ENCODE measurements at regions not wholly inside any gene's neighbourhood (a gene's known extent, or its start where the extent isn't known, plus 50 kb on each side); places are given as distances from the start of the nearest gene placed in this dataset.
"Not testable (repeated sequence)": the region's sequence is repeated elsewhere in the genome, so short reads cannot be mapped to it uniquely, and the experiment has no call there.

- no peak for DNase-seq
These were observed 148.4 kb downstream of the C3orf38 start for GRCh38 chr3:88298189-88298588.

DNA sequence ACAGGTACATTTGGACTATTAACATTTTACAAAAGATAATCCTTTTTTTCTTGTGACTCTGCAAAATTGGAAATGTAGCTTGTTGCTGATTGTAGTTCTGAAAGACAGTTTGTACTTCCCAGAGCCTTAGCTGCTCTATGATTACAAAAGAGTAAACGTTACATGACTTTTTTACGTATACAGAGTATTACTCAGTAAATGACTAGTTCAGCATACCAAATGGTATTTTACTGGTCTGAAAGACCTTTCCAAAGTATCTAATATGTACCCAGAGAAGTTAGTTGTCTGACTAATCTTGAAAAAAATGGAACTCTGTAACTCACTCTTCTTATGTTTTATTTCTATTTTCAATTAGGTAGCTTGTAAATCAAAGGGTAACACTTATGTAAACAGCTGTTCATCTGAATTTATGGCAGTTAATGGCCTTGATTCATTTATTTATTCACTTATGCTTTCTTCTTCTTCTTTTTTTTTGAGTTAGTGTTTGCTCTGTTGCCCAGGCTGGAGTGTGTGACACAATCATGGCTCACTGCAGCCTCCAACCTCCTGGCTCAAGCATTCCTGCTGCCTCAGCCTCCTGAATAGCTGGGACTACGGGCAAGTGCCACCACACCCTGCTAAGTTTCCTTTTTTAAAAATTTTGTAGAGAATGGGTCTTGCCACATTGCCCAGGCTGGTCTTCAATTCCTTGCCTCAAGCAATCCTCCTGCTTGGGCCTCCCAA, 151.7 kb downstream of the C3orf38 start:
- no peak for DNase-seq

DNA sequence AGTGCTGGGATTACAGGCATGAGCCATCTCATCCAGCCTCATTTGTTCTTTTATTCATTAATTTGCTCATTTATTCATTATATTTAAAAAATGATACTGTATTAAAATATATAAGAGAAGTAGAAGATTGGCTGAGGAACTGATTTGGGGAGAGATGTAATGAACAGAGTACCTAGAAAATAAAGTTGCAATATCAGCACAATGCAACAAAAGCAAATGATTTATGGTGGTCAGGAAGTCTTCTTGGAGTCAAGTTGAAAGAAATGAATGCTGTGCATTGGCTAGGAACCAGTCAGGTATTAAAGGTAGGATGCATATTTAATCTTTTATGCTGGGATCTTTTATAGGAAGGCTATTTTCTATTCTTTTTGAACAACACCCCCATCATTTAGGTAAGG, 152.2 kb downstream of the C3orf38 start:
- DNase-seq, result no peak

DNA sequence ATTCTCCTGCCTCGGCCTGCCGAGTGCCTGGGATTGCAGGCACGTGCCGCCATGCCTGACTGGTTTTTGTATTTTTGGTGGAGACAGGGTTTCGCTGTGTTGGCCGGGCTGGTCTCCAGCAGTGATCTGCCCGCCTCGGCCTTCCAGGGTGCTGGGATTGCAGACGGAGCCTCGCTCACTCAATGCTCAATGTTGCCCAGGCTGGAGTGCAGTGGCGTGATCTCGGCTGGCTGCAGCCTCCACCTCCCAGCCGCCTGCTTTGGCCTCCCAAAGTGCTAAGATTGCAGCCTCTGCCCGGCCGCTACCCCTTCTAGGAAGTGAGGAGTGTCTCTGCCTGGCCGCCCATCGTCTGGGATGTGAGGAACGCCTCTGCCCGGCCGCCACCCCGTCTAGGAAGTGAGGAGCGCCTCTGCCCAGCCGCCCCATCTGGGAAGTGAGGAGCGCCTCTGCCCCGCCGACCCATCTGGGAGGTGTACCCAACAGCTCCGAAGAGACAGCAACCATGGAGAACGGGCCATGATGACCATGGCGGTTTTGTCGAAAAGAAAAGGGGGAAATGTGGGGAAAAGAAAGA, 153.7 kb downstream of the C3orf38 start:
- DNase-seq, result not testable (repeated sequence)

DNA sequence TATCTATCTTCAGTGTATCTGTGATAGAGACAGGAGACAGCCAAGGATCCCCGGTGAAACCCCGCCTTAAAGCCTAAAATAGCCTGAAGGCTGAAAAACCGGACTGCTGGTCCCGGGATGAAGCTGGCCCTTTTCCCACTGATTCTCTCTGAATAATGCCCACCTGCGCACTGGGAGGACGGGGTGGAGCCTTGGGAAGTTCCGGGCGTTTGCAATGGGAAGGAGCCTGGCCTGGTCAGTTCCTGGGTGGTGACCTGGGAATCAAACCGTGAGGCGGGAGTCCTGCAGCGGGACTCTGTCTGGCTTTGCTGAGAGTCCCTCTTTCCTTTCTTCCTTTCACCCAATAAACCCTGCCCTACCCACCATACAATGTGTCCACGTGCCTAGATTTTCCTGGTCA, 157.9 kb downstream of the C3orf38 start:
- no peak for DNase-seq

DNA sequence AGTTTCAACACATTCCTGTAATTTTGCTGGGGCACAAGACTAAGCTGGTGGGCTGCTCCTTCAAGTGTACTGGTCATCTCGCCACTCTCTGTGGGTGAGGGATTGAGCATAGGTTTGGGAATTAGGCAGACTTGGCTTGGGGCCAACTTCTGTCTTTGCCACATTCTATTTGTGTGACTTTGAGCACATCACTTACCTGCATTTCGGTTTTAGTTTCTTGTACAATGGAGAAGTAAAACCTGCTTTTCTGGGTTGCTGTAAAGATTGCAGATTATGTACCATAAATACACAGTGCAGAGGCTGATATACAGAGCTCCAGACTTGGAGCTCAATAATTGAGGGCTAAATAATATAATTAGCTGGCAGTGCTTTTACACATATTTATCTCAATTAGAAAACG, 162.1 kb downstream of the C3orf38 start:
- no peak for DNase-seq

DNA sequence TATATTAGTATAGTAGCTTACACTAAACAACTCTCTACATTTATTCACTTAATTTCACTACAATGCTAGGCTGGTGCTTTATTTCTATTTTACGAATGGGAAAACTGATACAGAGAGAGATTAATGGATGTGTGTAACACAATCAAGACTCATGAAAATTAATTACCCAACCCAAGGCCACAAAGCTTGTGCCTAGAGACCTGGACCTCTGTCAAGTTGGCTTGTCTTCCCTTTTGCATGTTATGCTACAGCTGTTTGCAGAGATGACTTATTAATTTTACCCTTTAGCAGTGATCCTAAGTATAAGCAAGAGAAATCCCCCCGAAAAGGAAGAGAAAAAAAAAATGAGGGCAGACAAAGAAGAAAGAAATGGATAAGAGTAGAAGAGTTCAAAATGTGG, 162.5 kb downstream of the C3orf38 start:
- peak; percentile 0 to 34 for DNase-seq

- no peak for DNase-seq
These were observed 168.3 kb downstream of the C3orf38 start for GRCh38 chr3:88318067-88318466.

DNA sequence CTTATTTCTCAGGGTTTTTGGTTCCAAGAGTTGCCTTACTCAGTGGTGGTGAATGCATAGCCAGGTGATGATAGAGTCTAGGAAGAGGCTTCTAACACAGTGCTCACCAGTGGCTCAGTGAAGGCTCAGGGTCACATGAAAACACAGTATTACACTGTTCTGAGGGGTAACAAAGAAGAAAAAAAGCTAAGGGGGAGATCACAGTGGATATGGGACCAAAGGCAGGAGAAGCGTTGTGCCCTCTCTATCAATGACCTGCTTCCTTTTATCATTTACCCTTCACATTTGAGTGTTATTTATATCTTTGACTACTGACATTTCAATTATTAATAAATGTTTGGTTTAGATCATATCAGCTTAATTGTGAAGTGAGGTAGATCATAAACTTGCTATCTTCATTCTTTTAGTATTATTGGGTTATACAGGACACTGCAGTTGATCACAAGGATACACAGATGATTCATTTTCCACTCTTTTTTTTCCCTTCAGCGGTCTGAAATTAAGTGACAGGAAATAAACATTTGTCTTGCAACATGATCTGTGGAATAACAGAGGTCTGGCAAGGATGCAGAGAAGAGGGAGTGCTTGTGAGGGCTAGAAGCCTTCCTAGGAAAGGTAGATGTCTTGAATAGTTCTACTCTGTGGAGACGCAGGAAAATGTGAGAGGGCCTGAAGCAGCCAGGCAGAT, 171.7 kb downstream of the C3orf38 start:
- no peak for DNase-seq

DNA sequence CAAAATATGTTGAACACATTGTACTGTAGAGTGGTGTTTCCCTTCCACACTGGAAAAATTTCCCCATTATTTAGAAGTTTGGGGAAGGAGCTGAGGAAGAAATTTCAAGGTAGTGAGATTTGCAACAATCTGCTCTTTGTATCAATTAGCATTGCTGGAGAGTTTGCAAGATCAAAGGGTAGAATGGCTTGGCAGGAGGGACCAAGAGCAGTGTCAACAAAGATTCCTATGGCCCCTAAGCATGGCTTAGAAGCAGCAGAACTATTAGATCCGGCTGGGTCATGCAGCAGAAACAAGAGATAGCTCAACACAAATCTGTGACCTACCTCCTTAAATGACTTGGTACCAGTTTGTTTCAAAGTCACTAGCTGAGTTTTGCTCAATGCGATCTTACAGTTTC, 175.0 kb downstream of the C3orf38 start:
- DNase-seq, result no peak

DNA sequence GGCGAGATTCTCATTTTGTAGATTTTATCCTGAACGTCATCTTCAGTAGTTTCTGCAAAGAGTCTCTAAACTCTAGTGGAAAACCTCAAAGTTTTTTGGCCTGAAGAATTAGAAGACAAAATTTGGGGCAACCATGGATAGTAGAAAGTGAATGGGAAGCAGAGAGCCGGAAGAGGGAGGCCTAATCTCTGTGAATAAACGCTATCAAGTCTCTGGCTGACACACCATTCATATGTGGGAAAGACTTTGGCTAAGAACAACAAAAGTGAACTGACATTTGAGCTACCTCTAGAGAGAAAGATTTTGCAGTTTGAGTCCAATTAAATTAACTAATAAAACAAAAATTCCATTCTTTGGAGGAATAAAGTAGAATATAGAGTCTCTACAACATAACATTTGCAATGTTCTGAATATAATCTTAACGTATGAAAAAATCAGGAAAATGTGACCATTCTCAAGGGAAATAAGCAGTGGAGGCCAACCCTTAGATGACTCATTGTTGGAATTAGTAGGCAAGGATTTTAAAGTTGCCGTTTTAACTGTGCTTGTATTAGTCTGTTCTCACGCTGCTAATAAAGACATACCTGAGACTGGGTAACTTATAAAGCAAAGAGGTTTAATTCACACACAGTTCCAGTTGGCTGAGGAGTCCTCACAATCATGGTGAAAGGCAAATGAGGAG, 184.6 kb downstream of the C3orf38 start:
- no peak for DNase-seq

DNA sequence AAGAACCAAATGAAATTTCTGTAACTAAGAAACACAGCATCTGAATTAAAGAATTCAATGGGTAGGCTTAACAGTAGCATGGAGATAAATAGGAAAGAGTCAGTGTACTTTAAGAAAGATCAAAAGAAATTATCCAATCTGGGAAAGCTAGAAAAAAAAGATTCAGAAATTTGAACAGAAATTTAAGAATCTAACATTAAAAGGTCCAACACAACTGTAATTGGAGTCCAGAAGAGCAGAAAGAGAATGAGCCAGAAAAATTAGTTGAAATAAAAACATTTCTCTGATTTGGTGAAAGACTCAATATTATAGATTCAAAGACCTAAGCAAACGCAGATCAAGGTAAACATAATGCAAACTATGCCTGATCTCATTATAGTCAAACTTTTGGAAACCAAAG, 187.1 kb downstream of the C3orf38 start:
- no peak for DNase-seq

GRCh38 chr3:88343264-88343663, 193.5 kb downstream of the C3orf38 start:
- DNase-seq, result no peak

- no peak for DNase-seq
These were observed 196.9 kb downstream of the C3orf38 start for GRCh38 chr3:88346643-88347042.

DNA sequence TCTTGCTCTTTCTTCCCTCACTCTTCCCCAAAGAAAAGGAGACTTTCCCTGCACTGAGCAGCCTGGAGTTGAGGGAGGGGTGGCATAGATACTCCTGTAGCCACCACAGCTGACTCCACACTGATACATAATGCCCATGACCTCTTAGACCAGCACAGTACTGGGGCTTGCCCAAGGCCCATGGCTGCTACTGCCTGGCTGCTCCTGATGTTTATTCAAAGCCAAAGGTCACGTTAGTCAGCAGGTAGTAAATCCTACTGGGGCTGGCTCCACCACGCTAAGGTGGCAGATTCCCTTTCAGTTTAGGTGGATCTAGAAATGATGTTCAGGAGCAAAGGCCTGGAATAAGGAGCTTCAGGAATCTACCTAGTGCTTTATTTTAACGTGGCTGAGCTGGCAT, 212.7 kb downstream of the C3orf38 start:
- DNase-seq, result no peak

- no peak for DNase-seq
These were observed 215.2 kb downstream of the C3orf38 start for GRCh38 chr3:88364926-88365325.

- no peak for DNase-seq
These were observed 219.6 kb downstream of the C3orf38 start for GRCh38 chr3:88369337-88369736.

DNA sequence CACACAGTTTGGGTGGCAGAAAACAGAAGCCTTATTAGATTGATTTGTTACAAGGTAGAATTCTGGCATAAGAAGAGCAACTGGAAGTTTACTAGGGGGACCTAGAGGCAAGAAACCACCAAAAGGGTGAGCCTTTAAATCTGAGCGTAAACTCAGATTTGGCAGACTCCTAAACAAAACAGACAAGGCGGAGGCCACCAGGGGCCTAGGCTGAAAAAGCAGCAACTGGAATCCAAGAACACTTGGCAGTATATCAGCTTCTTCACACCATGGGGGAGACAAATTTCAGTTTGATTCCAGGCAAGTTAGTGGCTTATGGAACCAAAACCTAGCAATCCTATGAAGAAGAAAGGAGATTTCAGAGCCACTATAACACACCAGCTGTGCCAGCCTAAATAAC, 220.0 kb downstream of the C3orf38 start:
- peak in 1 of 2 experiments; percentile 79 for DNase-seq

DNA sequence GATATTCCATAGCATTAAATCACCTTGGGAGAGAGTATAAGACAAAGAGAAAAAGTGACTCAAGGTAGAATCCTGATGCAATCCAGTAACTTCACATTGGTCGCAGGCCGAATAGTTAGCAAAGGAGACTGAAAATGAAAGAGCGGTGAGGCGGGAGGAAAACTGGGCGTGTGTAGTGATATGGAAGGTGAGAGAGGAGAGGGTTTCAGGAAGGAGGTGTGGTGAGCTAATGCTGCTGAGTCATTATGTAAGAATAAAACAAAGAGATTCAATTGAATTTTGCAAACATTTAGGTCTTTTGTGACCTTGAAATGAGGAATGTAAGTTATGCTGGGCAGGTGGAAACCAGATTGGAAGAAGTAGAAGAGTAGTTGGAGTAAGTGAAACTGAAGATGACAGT, 235.3 kb downstream of the C3orf38 start:
- no peak for DNase-seq

- no peak for DNase-seq
These were observed 248.8 kb downstream of the C3orf38 start for GRCh38 chr3:88398581-88398980.

DNA sequence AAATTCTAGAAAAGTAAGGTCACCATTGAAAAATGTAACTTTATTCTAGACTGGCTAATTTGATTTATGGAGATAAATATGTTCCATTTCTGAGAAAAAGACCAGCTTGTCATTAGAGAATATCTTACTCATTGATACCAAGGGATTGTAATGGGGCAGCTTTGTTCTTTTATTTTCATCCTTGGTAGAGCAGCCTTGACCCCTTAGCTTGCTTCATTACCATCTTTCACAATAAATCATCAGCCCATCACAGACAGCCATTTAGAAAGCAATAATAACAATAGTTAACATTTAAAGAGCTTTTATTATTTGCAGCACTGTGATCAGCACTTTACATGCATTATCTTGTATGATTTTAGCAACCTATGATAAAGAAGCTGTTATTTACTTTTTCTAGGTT, 253.6 kb downstream of the C3orf38 start:
- no peak for DNase-seq

GRCh38 chr3:88408097-88408496, 258.3 kb downstream of the C3orf38 start:
- no peak for DNase-seq

- no peak for DNase-seq
These were observed 259.2 kb downstream of the C3orf38 start for GRCh38 chr3:88408935-88409334.

DNA sequence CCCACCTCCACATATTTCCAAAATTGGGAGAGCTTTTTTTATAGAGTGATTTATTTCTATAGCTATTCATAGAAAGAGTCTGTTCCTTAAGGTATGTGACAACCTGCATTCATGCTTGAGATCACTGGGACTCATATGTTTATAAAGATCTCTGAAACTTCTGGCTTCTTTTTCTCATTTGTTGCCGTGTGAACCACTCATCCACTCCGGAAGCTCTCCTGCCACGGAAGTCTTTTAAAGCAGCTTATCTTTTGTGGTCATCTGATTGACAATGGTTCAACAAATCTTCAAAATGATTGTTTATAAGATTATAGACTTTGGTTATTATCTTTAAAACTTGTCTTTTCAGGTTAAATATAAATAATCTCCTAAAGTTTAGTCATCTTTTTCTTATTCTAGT, 260.5 kb downstream of the C3orf38 start:
- DNase-seq, result no peak

Measured in NCI-H446 (cell line).